Right atrium auricular region (tissue), 2 donors: ENCODE measurements at regions not wholly inside any gene's neighbourhood (a gene's known extent, or its start where the extent isn't known, plus 50 kb on each side); places are given as distances from the start of the nearest gene placed in this dataset.

ENCODE experiments used
- DNase-seq: peaks from one replicate; pipeline ENCODE4 v3.0.0-alpha.2; 2019; ENCODE audit warnings: low spot score
- H3K27ac ChIP-seq, 2 donors: fragments of 200-600 bp; sonication (generic); 1 replicate in 1 of 2; 2 replicates in 1 of 2; pipeline ENCODE4 v1.5.1; 2016 to 2019
- H3K27me3 ChIP-seq, 2 donors: fragments of 200-600 bp; sonication (generic); one replicate each; pipeline versions ENCODE4 v1.5.1 to v1.6.0; 2017 to 2019
- H3K36me3 ChIP-seq: fragments of 200-600 bp; sonication (generic); one replicate; pipeline ENCODE4 v1.5.1; 2016
- H3K4me1 ChIP-seq, 2 donors: fragments of 200-600 bp; sonication (generic); one replicate each; pipeline versions ENCODE4 v1.5.1 to v1.6.0; 2017 to 2019
- H3K4me3 ChIP-seq, 2 donors: fragments of 200-600 bp; sonication (generic); 1 replicate in 1 of 2; 2 replicates in 1 of 2; pipeline ENCODE4 v1.5.1; 2017 to 2019; ENCODE audit warnings: mild to moderate bottlenecking in 1 of 2, moderate library complexity in 1 of 2
- H3K9me3 ChIP-seq, 2 donors: fragments of 200-600 bp; sonication (generic); one replicate each; pipeline ENCODE4 v1.5.1; 2019
- CTCF ChIP-seq, 2 donors: fragments of 200-600 bp; sonication (generic); IDR thresholded peaks; one replicate each; pipeline ENCODE4 v1.5.1; 2019; ENCODE audit warnings: antibody characterized with exemption in 2 of 2

GRCh38 chr16:54231919-54232318 is 54.7 kb downstream of the IRX3 start:
- no peak for TF ChIP-seq CTCF (IDR thresholded peaks at IDR 0.05)

GRCh38 chr16:54231336-54231735 is 55.3 kb downstream of the IRX3 start:
- H3K9me3 ChIP-seq = peaks cover 4 to 8% of the 10 kb centered on the region in 2 donors
- peaks cover 0 to 4% of the 10 kb centered on the region in 2 donors for H3K4me1 ChIP-seq
- no peaks in the 10 kb centered on the region for H3K36me3 ChIP-seq
- TF ChIP-seq CTCF (IDR thresholded peaks at IDR 0.05) = no peak
- DNase-seq = no peak
- no peak overlapping the region for H3K27ac ChIP-seq
- H3K4me3 ChIP-seq = no peak overlapping the region
- no peaks in the 10 kb centered on the region for H3K27me3 ChIP-seq

More at GRCh38 chr16:54231919-54232318, 54.7 kb downstream of the IRX3 start:
- Histone ChIP-seq H3K4me3 (no peak overlapping the region), H3K9me3 (peaks cover 4 to 8% of the 10 kb centered on the region in 2 donors), H3K36me3 (no peaks in the 10 kb centered on the region), H3K4me1 (peaks cover 0 to 4% of the 10 kb centered on the region in 2 donors), H3K27ac (no peak overlapping the region), H3K27me3 (no peaks in the 10 kb centered on the region)
- no peak for DNase-seq

DNA sequence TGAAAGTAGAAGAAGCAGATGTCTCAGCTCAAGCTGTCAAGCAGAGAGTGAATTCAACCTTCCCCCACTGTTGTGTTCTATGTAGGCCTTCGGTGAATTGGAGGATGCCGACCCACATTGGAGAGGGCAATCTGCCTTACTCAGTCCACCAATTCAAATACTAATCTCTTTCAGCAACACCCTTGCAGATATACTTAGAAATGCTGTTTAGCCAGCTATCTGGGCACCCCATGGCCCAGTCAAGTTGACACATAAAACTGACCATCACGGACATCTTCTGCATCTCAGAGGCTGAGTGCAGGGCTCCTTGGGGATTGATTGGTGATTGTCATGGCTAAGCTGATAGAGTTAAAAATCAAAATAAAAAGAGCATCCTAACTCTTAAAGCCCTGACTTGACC is 58.3 kb downstream of the IRX3 start:
- no peaks in the 10 kb centered on the region for H3K36me3 ChIP-seq
- H3K27me3 ChIP-seq = no peaks in the 10 kb centered on the region
- H3K27ac ChIP-seq = no peak overlapping the region
- no peaks in the 10 kb centered on the region for H3K4me1 ChIP-seq
- no peak overlapping the region for H3K4me3 ChIP-seq
- DNase-seq = no peak
- H3K9me3 ChIP-seq = peaks cover 4 to 8% of the 10 kb centered on the region in 2 donors
- no peak for TF ChIP-seq CTCF (IDR thresholded peaks at IDR 0.05)

DNA sequence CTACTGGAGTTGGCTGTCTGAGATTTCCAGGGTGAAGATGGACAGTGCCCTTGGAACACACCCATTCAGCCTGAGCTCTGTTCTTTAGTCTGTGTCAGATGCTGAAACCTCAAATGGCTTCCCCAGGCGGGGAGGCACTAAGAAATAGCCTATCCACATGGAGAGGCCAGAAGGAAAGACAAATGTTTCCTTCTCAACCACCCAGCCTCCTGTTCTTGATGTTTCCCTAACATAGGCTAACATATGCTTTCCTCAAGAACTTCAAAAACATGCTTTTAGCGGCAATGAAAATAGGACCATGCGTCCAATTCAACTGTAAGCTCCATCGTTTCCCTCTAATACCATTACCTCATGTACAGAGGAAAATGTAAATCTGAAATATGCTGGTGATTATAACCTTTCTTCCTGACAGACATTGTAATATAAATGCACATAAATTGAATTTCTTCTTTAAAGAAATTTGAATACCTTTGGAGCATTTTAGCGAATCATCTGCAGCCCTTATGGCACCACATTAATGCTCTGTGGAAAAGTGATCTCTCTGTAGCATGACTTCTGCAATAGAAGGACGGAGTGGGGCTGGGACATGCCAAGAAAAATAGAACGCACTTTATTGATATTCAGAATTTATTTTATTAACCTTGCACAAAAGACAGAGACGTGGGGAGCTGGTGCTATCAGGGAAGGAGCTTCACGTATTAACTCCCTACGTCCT is 60.1 kb downstream of the IRX3 start:
- Histone ChIP-seq H3K4me1 (no peaks in the 10 kb centered on the region), H3K27ac (no peak overlapping the region), H3K27me3 (no peaks in the 10 kb centered on the region), H3K9me3 (peaks cover 4 to 8% of the 10 kb centered on the region in 2 donors), H3K36me3 (no peaks in the 10 kb centered on the region), H3K4me3 (no peak overlapping the region)
- TF ChIP-seq CTCF (IDR thresholded peaks at IDR 0.05) = no peak
- DNase-seq = no peak

- Histone ChIP-seq H3K4me3 (no peak overlapping the region), H3K9me3 (no peaks in the 10 kb centered on the region), H3K27ac (no peak overlapping the region), H3K4me1 (peaks cover 0 to 6% of the 10 kb centered on the region in 2 donors), H3K27me3 (no peaks in the 10 kb centered on the region), H3K36me3 (no peaks in the 10 kb centered on the region)
- DNase-seq = no peak
- TF ChIP-seq CTCF (IDR thresholded peaks at IDR 0.05) = no peak
Measured at GRCh38 chr16:54219709-54220108, 66.9 kb downstream of the IRX3 start.

DNA sequence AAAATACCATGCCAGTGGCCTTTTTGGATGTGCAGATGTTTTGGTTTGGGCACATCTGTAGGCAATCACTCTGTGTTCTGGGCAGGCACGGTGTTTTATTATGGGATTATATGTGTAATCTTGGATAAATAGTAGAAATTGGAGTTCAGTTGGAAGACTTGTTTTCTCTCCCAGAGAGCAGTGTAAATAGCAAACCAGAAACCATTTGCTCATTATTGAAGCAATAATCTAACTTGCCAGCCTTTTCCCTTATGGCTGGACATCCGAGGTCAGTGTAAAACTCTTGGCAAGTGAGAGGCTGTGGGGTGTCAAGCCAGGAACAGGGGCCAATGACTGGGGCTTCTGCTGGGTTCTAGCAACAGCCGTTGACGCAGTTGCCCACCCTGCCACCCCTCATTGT is 69.9 kb downstream of the IRX3 start:
- H3K27me3 ChIP-seq = no peaks in the 10 kb centered on the region
- H3K4me3 ChIP-seq = no peak overlapping the region
- no peak overlapping the region for H3K27ac ChIP-seq
- no peaks in the 10 kb centered on the region for H3K36me3 ChIP-seq
- no peaks in the 10 kb centered on the region for H3K9me3 ChIP-seq
- H3K4me1 ChIP-seq = peaks cover 0 to 6% of the 10 kb centered on the region in 2 donors
- no peak for DNase-seq
- TF ChIP-seq CTCF (IDR thresholded peaks at IDR 0.05) = no peak
